ENCODE measurements at regions not wholly inside any gene's neighbourhood (a gene's known extent, or its start where the extent isn't known, plus 50 kb on each side); places are given as distances from the start of the nearest gene placed in this dataset.

DNA sequence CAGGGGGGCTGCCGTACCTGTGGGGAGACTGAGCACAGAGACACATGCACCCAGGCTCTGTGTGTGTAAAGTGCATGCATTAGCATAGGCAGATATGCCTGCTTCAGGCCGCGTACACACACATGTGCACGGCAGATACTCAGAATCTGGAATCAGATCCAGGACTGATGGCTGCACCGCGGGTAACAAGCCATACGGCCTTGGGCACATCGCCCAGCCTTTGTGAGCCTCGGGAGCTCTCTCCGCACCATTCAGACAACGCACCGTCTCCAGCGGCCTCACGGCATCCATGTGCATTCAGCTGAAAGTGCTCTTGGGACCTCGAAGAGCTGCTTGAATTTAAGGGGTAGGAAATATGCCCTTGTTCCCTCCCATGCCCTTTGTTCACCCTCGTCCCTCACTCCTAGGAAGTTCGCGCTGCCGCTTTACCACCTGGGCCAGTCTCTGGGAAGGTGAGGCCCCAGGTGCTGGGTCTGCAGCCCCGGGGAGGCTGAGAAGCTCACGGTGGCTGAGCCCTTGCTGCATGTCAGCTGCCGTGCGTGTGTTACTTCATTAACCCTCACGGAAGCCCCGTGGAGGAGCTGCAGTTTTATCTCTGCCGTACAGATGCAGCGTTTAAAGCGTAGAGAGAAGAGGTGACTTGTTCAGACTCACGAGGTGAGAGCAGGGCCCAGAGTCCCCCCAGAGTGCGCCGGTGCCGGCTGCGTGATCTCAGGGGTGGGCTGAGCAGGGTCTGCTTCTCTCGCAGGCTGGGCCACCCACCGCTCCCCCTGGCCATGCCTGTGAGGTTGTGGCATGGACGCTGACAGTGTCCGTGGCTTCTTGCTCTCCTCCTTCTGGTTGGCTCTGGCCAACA is 377.7 kb upstream of the MYT1L start:
- no peaks in the 10 kb centered on the region for H3K9me3 ChIP-seq (ENCODE audit: control insufficient read depth, insufficient read depth, low read length)
- H3K4me3 ChIP-seq (ENCODE audit: low read length) = no peak overlapping the region
- no peaks in the 10 kb centered on the region for H3K36me3 ChIP-seq (ENCODE audit: control insufficient read depth, low read length)
- H3F3A ChIP-seq (ENCODE audit: control insufficient read depth, insufficient read depth) = no peaks in the 10 kb centered on the region
- no peak overlapping the region for H3K27ac ChIP-seq (ENCODE audit: low read depth, low read length)
- peaks cover 23% of the 10 kb centered on the region for H3K4me1 ChIP-seq (ENCODE audit: control insufficient read depth, low read length)
- no peaks in the 10 kb centered on the region for H4K20me1 ChIP-seq (ENCODE audit: control insufficient read depth, insufficient read depth, low read depth, low read length)
- H3K27me3 ChIP-seq (ENCODE audit: control insufficient read depth, low read length) = no peaks in the 10 kb centered on the region
- no peak for TF ChIP-seq EZH2phosphoT487 (IDR thresholded peaks at IDR 0.05; ENCODE audit: borderline replicate concordance, low read length)
- no peak overlapping the region for H3K4me2 ChIP-seq (ENCODE audit: low read length)
- H3K9me2 ChIP-seq (replicated peaks; ENCODE audit: control insufficient read depth, low read length) = no peaks in the 10 kb centered on the region
- no peaks in the 10 kb centered on the region for H3K79me2 ChIP-seq (ENCODE audit: control insufficient read depth, low read length)

DNA sequence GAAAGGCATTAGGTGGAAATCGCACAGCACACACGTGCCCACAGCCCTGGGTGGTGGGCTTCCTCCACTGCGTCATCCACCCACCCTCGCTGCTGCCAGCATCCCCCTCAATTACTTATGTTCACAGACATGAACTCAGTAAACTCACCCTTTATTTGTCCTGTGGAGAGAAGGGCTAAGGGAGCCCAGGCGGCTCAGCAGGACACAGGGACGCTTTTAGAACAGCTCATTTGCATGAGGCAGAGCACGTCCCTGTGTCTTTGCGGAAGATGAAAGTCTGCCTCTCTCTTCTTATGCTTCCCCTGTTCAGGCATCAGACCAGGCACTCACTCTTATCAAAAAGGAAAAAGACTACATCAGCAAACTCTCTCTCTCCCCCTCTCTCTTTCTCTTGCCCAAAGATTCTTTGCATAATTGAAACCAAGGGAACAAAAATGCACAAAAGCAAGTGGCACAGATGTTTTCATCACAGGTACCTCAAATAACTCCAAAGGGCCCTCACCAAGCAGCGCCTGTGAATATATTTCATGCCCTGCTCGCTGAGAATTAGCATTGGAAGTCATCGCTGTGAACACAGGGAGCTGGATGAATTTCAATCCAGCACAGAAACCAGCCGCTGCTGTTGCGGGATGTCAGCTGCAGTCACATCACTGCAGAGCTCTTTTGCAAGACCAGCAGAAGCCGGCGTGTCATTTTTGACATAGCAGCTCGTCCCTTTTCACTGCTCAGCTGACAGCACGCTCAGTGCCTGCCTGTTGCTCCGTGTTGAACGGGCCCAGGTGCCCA is 376.3 kb upstream of the MYT1L start:
- H3K27me3 ChIP-seq (ENCODE audit: control insufficient read depth, low read length) = no peaks in the 10 kb centered on the region
- peak overlapping the region; percentile 96 for H3K4me2 ChIP-seq (ENCODE audit: low read length)
- H3K79me2 ChIP-seq (ENCODE audit: control insufficient read depth, low read length) = no peaks in the 10 kb centered on the region
- TF ChIP-seq EZH2phosphoT487 (IDR thresholded peaks at IDR 0.05; ENCODE audit: borderline replicate concordance, low read length) = no peak
- TF ChIP-seq, protein P1, sequence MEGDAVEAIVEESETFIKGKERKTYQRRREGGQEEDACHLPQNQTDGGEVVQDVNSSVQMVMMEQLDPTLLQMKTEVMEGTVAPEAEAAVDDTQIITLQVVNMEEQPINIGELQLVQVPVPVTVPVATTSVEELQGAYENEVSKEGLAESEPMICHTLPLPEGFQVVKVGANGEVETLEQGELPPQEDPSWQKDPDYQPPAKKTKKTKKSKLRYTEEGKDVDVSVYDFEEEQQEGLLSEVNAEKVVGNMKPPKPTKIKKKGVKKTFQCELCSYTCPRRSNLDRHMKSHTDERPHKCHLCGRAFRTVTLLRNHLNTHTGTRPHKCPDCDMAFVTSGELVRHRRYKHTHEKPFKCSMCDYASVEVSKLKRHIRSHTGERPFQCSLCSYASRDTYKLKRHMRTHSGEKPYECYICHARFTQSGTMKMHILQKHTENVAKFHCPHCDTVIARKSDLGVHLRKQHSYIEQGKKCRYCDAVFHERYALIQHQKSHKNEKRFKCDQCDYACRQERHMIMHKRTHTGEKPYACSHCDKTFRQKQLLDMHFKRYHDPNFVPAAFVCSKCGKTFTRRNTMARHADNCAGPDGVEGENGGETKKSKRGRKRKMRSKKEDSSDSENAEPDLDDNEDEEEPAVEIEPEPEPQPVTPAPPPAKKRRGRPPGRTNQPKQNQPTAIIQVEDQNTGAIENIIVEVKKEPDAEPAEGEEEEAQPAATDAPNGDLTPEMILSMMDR (IDR thresholded peaks at IDR 0.05; ENCODE audit: low read depth, low read length, poor library complexity, severe bottlenecking) = no peak
- peak overlapping the region; percentile 68 for H3K4me3 ChIP-seq (ENCODE audit: low read length)
- no peaks in the 10 kb centered on the region for H4K20me1 ChIP-seq (ENCODE audit: control insufficient read depth, insufficient read depth, low read depth, low read length)
- H3K9me2 ChIP-seq (replicated peaks; ENCODE audit: control insufficient read depth, low read length) = no peaks in the 10 kb centered on the region
- H3K9me3 ChIP-seq (ENCODE audit: control insufficient read depth, insufficient read depth, low read length) = no peaks in the 10 kb centered on the region
- no peak overlapping the region for H3K27ac ChIP-seq (ENCODE audit: low read depth, low read length)
- H3K4me1 ChIP-seq (ENCODE audit: control insufficient read depth, low read length) = peaks cover 23% of the 10 kb centered on the region
- H3F3A ChIP-seq (ENCODE audit: control insufficient read depth, insufficient read depth) = no peaks in the 10 kb centered on the region
- no peaks in the 10 kb centered on the region for H3K36me3 ChIP-seq (ENCODE audit: control insufficient read depth, low read length)

DNA sequence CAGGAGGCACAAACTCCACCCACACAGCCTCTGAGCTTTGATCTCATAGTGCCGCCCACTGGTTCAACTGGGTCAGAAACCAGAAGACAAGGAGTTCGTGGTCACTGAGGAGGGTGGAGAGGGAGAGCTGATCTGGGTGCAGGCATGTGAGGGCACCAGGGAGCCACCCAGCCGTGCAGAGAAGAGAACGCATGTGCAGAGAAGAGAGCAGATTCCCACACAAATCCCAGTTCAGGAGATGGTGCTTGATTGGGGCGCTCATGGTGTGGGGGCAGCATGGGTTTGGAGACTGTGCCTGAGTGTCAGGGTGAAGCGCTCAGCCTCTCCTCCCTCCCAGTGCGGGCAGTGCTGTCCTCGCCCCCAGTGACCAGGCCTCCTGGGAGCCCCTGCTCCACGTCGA is 375.2 kb upstream of the MYT1L start:
- Histone ChIP-seq H3K9me3 (ENCODE audit: control insufficient read depth, insufficient read depth, low read length) (no peaks in the 10 kb centered on the region), H3K4me3 (ENCODE audit: low read length) (no peak overlapping the region), H3K9me2 (replicated peaks; ENCODE audit: control insufficient read depth, low read length) (no peaks in the 10 kb centered on the region), H4K20me1 (ENCODE audit: control insufficient read depth, insufficient read depth, low read depth, low read length) (no peaks in the 10 kb centered on the region), H3K4me1 (ENCODE audit: control insufficient read depth, low read length) (peaks cover 23% of the 10 kb centered on the region), H3K27ac (ENCODE audit: low read depth, low read length) (no peak overlapping the region), H3K4me2 (ENCODE audit: low read length) (no peak overlapping the region; the same call in 1 of the 2 replicates), H3K79me2 (ENCODE audit: control insufficient read depth, low read length) (no peaks in the 10 kb centered on the region), H3K27me3 (ENCODE audit: control insufficient read depth, low read length) (no peaks in the 10 kb centered on the region), H3F3A (ENCODE audit: control insufficient read depth, insufficient read depth) (no peaks in the 10 kb centered on the region), H3K36me3 (ENCODE audit: control insufficient read depth, low read length) (no peaks in the 10 kb centered on the region)
- TF ChIP-seq, protein P1 (IDR thresholded peaks at IDR 0.05; ENCODE audit: low read depth, low read length, poor library complexity, severe bottlenecking) = no peak
- TF ChIP-seq EZH2phosphoT487 (IDR thresholded peaks at IDR 0.05; ENCODE audit: borderline replicate concordance, low read length) = no peak

All from DOHH2 (cell line).